ENCODE measurements at regions not wholly inside any gene's neighbourhood (a gene's known extent, or its start where the extent isn't known, plus 50 kb on each side); places are given as distances from the start of the nearest gene placed in this dataset.

DNA sequence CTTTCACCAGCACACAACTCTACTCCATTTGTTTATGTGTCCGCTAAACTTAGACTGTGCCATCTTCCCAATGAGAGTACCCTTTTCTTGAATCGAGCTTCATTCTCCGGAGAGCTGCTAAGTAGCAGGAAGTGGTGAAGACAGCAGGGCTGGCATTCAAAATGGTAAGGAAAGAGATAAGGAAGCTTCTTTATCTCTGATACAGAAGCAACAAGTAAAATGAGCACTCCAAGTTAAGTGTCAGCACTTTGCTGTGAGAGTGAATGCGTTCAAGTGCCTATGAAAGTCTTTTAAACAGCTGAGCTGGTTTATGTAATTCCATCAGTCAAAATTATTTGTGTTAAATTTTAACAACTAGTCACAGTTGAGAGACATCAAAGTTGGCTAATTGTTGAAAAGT is 386.8 kb upstream of the PTPRD start:
- TF ChIP-seq, protein P1, sequence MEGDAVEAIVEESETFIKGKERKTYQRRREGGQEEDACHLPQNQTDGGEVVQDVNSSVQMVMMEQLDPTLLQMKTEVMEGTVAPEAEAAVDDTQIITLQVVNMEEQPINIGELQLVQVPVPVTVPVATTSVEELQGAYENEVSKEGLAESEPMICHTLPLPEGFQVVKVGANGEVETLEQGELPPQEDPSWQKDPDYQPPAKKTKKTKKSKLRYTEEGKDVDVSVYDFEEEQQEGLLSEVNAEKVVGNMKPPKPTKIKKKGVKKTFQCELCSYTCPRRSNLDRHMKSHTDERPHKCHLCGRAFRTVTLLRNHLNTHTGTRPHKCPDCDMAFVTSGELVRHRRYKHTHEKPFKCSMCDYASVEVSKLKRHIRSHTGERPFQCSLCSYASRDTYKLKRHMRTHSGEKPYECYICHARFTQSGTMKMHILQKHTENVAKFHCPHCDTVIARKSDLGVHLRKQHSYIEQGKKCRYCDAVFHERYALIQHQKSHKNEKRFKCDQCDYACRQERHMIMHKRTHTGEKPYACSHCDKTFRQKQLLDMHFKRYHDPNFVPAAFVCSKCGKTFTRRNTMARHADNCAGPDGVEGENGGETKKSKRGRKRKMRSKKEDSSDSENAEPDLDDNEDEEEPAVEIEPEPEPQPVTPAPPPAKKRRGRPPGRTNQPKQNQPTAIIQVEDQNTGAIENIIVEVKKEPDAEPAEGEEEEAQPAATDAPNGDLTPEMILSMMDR (IDR thresholded peaks at IDR 0.05; ENCODE audit: poor library complexity), result no peak
- TF ChIP-seq EZH2phosphoT487 (IDR thresholded peaks at IDR 0.05; ENCODE audit: low read depth, severe bottlenecking, unreplicated experiment), result no peak
- no peak for TF ChIP-seq EZH2 (IDR thresholded peaks at IDR 0.05; ENCODE audit: borderline replicate concordance)

Measured in hepatocyte (in vitro differentiated cells).